ENCODE measurements at regions not wholly inside any gene's neighbourhood (a gene's known extent, or its start where the extent isn't known, plus 50 kb on each side); places are given as distances from the start of the nearest gene placed in this dataset.

- TF ChIP-seq CTCF (IDR thresholded peaks at IDR 0.05): no peak
- no peak for TF ChIP-seq POLR2AphosphoS5 (IDR thresholded peaks at IDR 0.05; ENCODE audit: insufficient read depth in 1 of 2, low read depth in 1 of 2)
- TF ChIP-seq POLR2A (IDR thresholded peaks at IDR 0.05): no peak
Measured at GRCh38 chr11:32315121-32315520, 120.2 kb downstream of the WT1 start.
